GM12891 (cell line): ENCODE measurements at regions not wholly inside any gene's neighbourhood (a gene's known extent, or its start where the extent isn't known, plus 50 kb on each side); places are given as distances from the start of the nearest gene placed in this dataset.

ENCODE experiments used
- PAX5 ChIP-seq: IDR thresholded peaks from 2 replicates; pipeline ENCODE4 v1.6.1; 2011; ENCODE audit warnings: low read length, moderate library complexity, mild to moderate bottlenecking; ENCODE audit not compliant: insufficient read depth, severe bottlenecking
- POLR2A ChIP-seq: IDR thresholded peaks from 2 replicates; pipeline ENCODE4 v1.6.1; 2011; ENCODE audit warnings: low read depth, low read length, control low read depth
- POLR2AphosphoS5 ChIP-seq: IDR thresholded peaks from 2 replicates; pipeline ENCODE4 v1.6.1; 2011; ENCODE audit warnings: low read depth, low read length, control low read depth
- POU2F2 ChIP-seq: IDR thresholded peaks from 2 replicates; pipeline ENCODE4 v1.6.1; 2011; ENCODE audit warnings: low read depth, mild to moderate bottlenecking, control low read depth, low read length, moderate library complexity
- SPI1 ChIP-seq: IDR thresholded peaks from 2 replicates; pipeline ENCODE4 v1.6.1; 2011; ENCODE audit warnings: low read depth, low read length, control low read depth
- TAF1 ChIP-seq: IDR thresholded peaks from 2 replicates; pipeline ENCODE4 v1.6.1; 2011; ENCODE audit warnings: low read depth, low read length, control low read depth

- TF ChIP-seq POLR2A: no peak
- TF ChIP-seq POLR2AphosphoS5: no peak
- no peak for TF ChIP-seq TAF1
- TF ChIP-seq PAX5: no peak
- no peak for TF ChIP-seq SPI1
- no peak for TF ChIP-seq POU2F2
These were observed 144.2 kb downstream of the URI1 start for GRCh38 chr19:30086220-30086619.
